Body of pancreas (tissue), 4 donors: ENCODE measurements at regions not wholly inside any gene's neighbourhood (a gene's known extent, or its start where the extent isn't known, plus 50 kb on each side); places are given as distances from the start of the nearest gene placed in this dataset.

Experiments
- ATAC-seq: fragments of 150-250 bp; one replicate; pipeline ENCODE4 v1.9.1; 2016
- DNase-seq, 4 donors: peaks; one replicate each; pipeline ENCODE4 v3.0.0-alpha.2; 2019
- H3K27ac ChIP-seq, 4 donors: fragments of 200-600 bp; sonication (generic); 1 replicate in 3 of 4; 2 replicates in 1 of 4; pipeline versions ENCODE4 v1.5.1 to v1.6.1; 2016 to 2019; ENCODE audit warnings: mild to moderate bottlenecking in 1 of 4, mixed read lengths in 1 of 4, moderate library complexity in 1 of 4
- H3K27me3 ChIP-seq, 2 donors: fragments of 200-600 bp; sonication (generic); one replicate each; pipeline ENCODE4 v1.6.0; 2016; ENCODE audit warnings: mild to moderate bottlenecking in 1 of 2
- H3K36me3 ChIP-seq, 2 donors: fragments of 200-600 bp; sonication (generic); replicated peaks in 1 of 2; 2 replicates each; pipeline ENCODE4 v1.5.1; 2016; ENCODE audit warnings: low read depth in 2 of 2; ENCODE audit not compliant: insufficient read depth in 1 of 2
- H3K4me1 ChIP-seq: fragments of 200-600 bp; sonication (generic); one replicate; pipeline ENCODE4 v1.6.0; 2016
- H3K4me3 ChIP-seq, 2 donors: fragments of 200-600 bp; sonication (generic); 1 replicate in 1 of 2; 2 replicates in 1 of 2; pipeline ENCODE4 v1.5.1; 2016 to 2019
- H3K9me3 ChIP-seq, 3 donors: fragments of 200-600 bp; sonication (generic); 1 replicate in 2 of 3; 2 replicates in 1 of 3; pipeline ENCODE4 v1.5.1; 2016
- POLR2A ChIP-seq, 3 donors: fragments of 450-650 bp; IDR thresholded peaks; one replicate each; pipeline ENCODE4 v1.6.1; 2016; ENCODE audit warnings: antibody characterized with exemption in 3 of 3, mild to moderate bottlenecking in 2 of 3
- WGBS, 2 donors: methylation state at CpG; one replicate each; pipeline ENCODE4 v1.1.5; 2017; 5-methylcytosine and 5-hydroxymethylcytosine counted together
- intact Hi-C: fragments of 100-400 bp; cut with DNase I; formaldehyde crosslinking; loops from one replicate; pipeline ENCODE4 v1.15.1; 2023
- TF ChIP-seq, protein P1 (sequence below), 7 experiments: fragments of 450-650 bp in 4 of 7; fragments of 200-600 bp in 3 of 7; sonication (generic) in 3 of 7; IDR thresholded peaks; one replicate each; pipeline ENCODE4 v1.5.1; 2016 to 2019; ENCODE audit warnings: antibody characterized with exemption in 7 of 7

DNA sequence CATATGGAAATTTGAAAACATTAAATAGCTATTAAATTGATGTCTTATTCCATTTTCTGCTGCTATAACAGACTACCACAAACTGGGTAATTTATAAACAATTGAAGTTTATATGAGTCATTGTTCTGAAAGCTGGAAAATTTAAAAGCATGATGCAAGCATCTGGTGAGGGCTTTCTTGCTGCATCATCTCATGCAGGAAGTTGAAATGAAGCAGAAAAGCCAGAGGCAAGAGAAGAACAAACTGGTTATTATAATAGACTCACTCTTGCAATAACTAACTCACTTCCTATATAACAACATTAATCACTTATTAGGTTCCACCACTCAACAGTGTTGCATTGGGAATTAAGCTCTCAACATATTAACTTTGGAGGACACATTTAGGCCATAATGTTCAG lies 1277.4 kb downstream of the LRFN5 start:
- no peak overlapping the region for H3K4me3 ChIP-seq
- no peaks in the 10 kb centered on the region for H3K36me3 ChIP-seq
- TF ChIP-seq, protein P1, sequence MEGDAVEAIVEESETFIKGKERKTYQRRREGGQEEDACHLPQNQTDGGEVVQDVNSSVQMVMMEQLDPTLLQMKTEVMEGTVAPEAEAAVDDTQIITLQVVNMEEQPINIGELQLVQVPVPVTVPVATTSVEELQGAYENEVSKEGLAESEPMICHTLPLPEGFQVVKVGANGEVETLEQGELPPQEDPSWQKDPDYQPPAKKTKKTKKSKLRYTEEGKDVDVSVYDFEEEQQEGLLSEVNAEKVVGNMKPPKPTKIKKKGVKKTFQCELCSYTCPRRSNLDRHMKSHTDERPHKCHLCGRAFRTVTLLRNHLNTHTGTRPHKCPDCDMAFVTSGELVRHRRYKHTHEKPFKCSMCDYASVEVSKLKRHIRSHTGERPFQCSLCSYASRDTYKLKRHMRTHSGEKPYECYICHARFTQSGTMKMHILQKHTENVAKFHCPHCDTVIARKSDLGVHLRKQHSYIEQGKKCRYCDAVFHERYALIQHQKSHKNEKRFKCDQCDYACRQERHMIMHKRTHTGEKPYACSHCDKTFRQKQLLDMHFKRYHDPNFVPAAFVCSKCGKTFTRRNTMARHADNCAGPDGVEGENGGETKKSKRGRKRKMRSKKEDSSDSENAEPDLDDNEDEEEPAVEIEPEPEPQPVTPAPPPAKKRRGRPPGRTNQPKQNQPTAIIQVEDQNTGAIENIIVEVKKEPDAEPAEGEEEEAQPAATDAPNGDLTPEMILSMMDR (IDR thresholded peaks at IDR 0.05), result no peak
- no peak for TF ChIP-seq POLR2A (IDR thresholded peaks at IDR 0.05)
- ATAC-seq, result no peak
- intact Hi-C loops, result no loop called here
- no peaks in the 10 kb centered on the region for H3K9me3 ChIP-seq
- H3K27me3 ChIP-seq, result no peaks in the 10 kb centered on the region
- no peak for DNase-seq
- H3K4me1 ChIP-seq, result no peaks in the 10 kb centered on the region
- H3K27ac ChIP-seq, result no peak overlapping the region

- no peaks in the 10 kb centered on the region for H3K36me3 ChIP-seq
- ATAC-seq (no peak), DNase-seq (no peak)
- 94% methylated on average over 1 of the region's 1 CpG for WGBS, 2 donors
- H3K9me3 ChIP-seq, result no peaks in the 10 kb centered on the region
- intact Hi-C loops, result no loop called here
- no peak overlapping the region for H3K27ac ChIP-seq
- no peak for TF ChIP-seq POLR2A (IDR thresholded peaks at IDR 0.05)
- TF ChIP-seq, protein P1 (IDR thresholded peaks at IDR 0.05), result no peak
- no peaks in the 10 kb centered on the region for H3K4me1 ChIP-seq
- no peak overlapping the region for H3K4me3 ChIP-seq
- H3K27me3 ChIP-seq, result no peaks in the 10 kb centered on the region
Observed at GRCh38 chr14:42877716-42878115, 1271.0 kb downstream of the LRFN5 start.

GRCh38 chr14:42872786-42873185 lies 1266.1 kb downstream of the LRFN5 start:
- DNase-seq, result no peak
- TF ChIP-seq, protein P1 (IDR thresholded peaks at IDR 0.05), result no peak
- no peak for TF ChIP-seq POLR2A (IDR thresholded peaks at IDR 0.05)
- Histone ChIP-seq H3K9me3 (no peaks in the 10 kb centered on the region), H3K4me1 (no peaks in the 10 kb centered on the region), H3K36me3 (no peaks in the 10 kb centered on the region), H3K4me3 (no peak overlapping the region), H3K27me3 (no peaks in the 10 kb centered on the region), H3K27ac (no peak overlapping the region)
- intact Hi-C loops, result no loop called here
- ATAC-seq, result no peak
- WGBS, 2 donors, result 43 to 46% methylated on average over 3 of the region's 3 CpGs

GRCh38 chr14:42869681-42870080 lies 1263.0 kb downstream of the LRFN5 start:
- Histone ChIP-seq H3K4me1 (no peaks in the 10 kb centered on the region), H3K36me3 (no peaks in the 10 kb centered on the region), H3K27me3 (no peaks in the 10 kb centered on the region), H3K9me3 (no peaks in the 10 kb centered on the region), H3K27ac (no peak overlapping the region), H3K4me3 (no peak overlapping the region)
- intact Hi-C loops, result no loop called here
- DNase-seq, result no peak
- TF ChIP-seq, protein P1 (IDR thresholded peaks at IDR 0.05), result no peak
- TF ChIP-seq POLR2A (IDR thresholded peaks at IDR 0.05), result no peak
- ATAC-seq, result no peak
- 73 to 79% methylated on average over 1 of the region's 1 CpG for WGBS, 2 donors

DNA sequence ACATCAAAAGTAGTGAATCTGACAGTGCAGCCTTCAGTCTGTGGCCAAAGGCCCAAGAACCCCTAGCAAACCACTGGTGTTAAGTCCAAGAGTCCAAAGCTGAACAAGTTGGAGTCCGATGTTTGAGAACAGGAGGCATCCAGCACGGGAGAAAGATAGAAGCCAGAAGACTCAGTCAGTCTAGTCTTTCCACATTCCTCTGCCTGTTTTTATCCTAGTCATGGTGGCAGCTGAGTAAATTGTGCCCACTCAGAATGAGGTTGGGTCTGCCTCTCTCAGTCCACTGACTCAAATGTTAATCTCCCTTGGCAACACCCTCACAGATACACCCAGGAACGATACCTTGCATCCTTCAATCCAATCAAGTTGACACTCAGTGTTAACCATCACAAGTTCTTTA lies 1255.4 kb downstream of the LRFN5 start:
- no peaks in the 10 kb centered on the region for H3K27me3 ChIP-seq
- no peak overlapping the region for H3K27ac ChIP-seq
- no peaks in the 10 kb centered on the region for H3K36me3 ChIP-seq
- H3K4me3 ChIP-seq, result no peak overlapping the region
- intact Hi-C loops, result no loop called here
- H3K9me3 ChIP-seq, result no peaks in the 10 kb centered on the region
- DNase-seq (no peak), ATAC-seq (no peak)
- 34 to 36% methylated on average over 3 of the region's 3 CpGs for WGBS, 2 donors
- no peaks in the 10 kb centered on the region for H3K4me1 ChIP-seq
- TF ChIP-seq, protein P1 (IDR thresholded peaks at IDR 0.05), result no peak
- TF ChIP-seq POLR2A (IDR thresholded peaks at IDR 0.05), result no peak
